H1 (cell line): ENCODE measurements at regions not wholly inside any gene's neighbourhood (a gene's known extent, or its start where the extent isn't known, plus 50 kb on each side); places are given as distances from the start of the nearest gene placed in this dataset.

Source experiments
- CTCF ChIA-PET: fragments of 300-600 bp; sonication (Branson Sonifier 250); formaldehyde crosslinking; loops from one replicate; lab custom pipeline; 2021; ENCODE audit not compliant: partially characterized antibody; lab: Charles Lee
- POLR2A ChIA-PET: fragments of 300-600 bp; sonication (Branson Sonifier 250); formaldehyde crosslinking; loops from one replicate; lab custom pipeline; 2021; ENCODE audit warnings: inconsistent platforms; ENCODE audit not compliant: partially characterized antibody; lab: Charles Lee
- DNase-seq, 2 experiments: peaks; one replicate each; pipeline versions ENCODE4 v3.0.0 to v3.0.0-alpha.2; 2010 to 2022; ENCODE audit warnings: low spot score in 2 of 2, low read depth in 1 of 2, mixed read lengths in 1 of 2
- FAIRE-seq: peaks from 2 replicates; lab custom pipeline; 2011; peaks lifted over from hg19 to GRCh38; lab: Jason Lieb, UNC
- H2AFZ ChIP-seq: 2 replicates; pipeline ENCODE4 v1.8.1; 2012; ENCODE audit warnings: low read length, inconsistent platforms
- H2AK5ac ChIP-seq: 2 replicates; pipeline ENCODE4 v1.6.1; 2013; ENCODE audit warnings: low read depth, low read length
- H2BK120ac ChIP-seq: replicated peaks from 2 replicates; pipeline ENCODE3; 2013; ENCODE audit warnings: low read depth, low read length, inconsistent platforms
- H2BK12ac ChIP-seq: 2 replicates; pipeline ENCODE4 v1.6.1; 2013; ENCODE audit warnings: low read depth, low read length
- H2BK15ac ChIP-seq: 2 replicates; pipeline ENCODE4 v1.6.1; 2013; ENCODE audit warnings: low read length
- H2BK20ac ChIP-seq: 2 replicates; pipeline ENCODE4 v1.6.1; 2013; ENCODE audit warnings: low read length
- H2BK5ac ChIP-seq: 2 replicates; pipeline ENCODE4 v1.6.1; 2013; ENCODE audit warnings: low read depth, low read length
- H3K14ac ChIP-seq: 2 replicates; pipeline ENCODE4 v1.6.1; 2013; ENCODE audit warnings: inconsistent platforms; ENCODE audit not compliant: insufficient read length
- H3K18ac ChIP-seq: 2 replicates; pipeline ENCODE4 v1.6.1; 2013; ENCODE audit warnings: low read length; ENCODE audit errors: extremely low read depth
- H3K23ac ChIP-seq: 2 replicates; pipeline ENCODE4 v1.6.1; 2013; ENCODE audit warnings: inconsistent platforms; ENCODE audit not compliant: insufficient read length
- H3K23me2 ChIP-seq: 2 replicates; pipeline ENCODE4 v1.6.1; 2013; ENCODE audit warnings: low read depth, low read length
- H3K27ac ChIP-seq: 2 replicates; pipeline ENCODE4 v1.6.1; 2011; ENCODE audit warnings: low read depth, low read length, inconsistent platforms
- H3K27me3 ChIP-seq, 4 experiments: replicated peaks in 1 of 4; 1 replicate in 1 of 4; 2 replicates in 3 of 4; pipeline versions ENCODE4 v1.6.1 to v1.8.1; 2011 to 2013; ENCODE audit warnings: low read length in 3 of 4, mild to moderate bottlenecking in 3 of 4, inconsistent platforms in 2 of 4, mixed read lengths in 2 of 4, moderate library complexity in 1 of 4; ENCODE audit not compliant: control insufficient read depth in 3 of 4, insufficient read depth in 3 of 4; ENCODE audit errors: extremely low read depth in 1 of 4
- H3K36me3 ChIP-seq, 4 experiments: 2 replicates each; pipeline versions ENCODE4 v1.6.1 to v1.8.1; 2011 to 2013; ENCODE audit warnings: mild to moderate bottlenecking in 4 of 4, low read length in 3 of 4, moderate library complexity in 2 of 4, control low read depth in 1 of 4, inconsistent platforms in 1 of 4; ENCODE audit not compliant: insufficient read depth in 4 of 4, control insufficient read depth in 2 of 4
- H3K4ac ChIP-seq: replicated peaks from 2 replicates; pipeline ENCODE3; 2013; ENCODE audit warnings: low read length, low read depth, mixed read lengths, inconsistent platforms; ENCODE audit not compliant: insufficient read length
- H3K4me1 ChIP-seq, 4 experiments: replicated peaks in 1 of 4; 1 replicate in 1 of 4; 2 replicates in 3 of 4; pipeline versions ENCODE4 v1.6.1 to v1.8.1; 2011 to 2013; ENCODE audit warnings: low read length in 3 of 4, inconsistent platforms in 2 of 4, mixed read lengths in 1 of 4; ENCODE audit not compliant: insufficient read depth in 4 of 4, control insufficient read depth in 3 of 4
- H3K4me2 ChIP-seq, 2 experiments: 2 replicates each; pipeline versions ENCODE4 v1.6.1 to v1.8.1; 2011 to 2013; ENCODE audit warnings: low read depth in 2 of 2, low read length in 2 of 2, control low read depth in 1 of 2, inconsistent platforms in 1 of 2, mild to moderate bottlenecking in 1 of 2; ENCODE audit not compliant: insufficient read depth in 1 of 2
- H3K4me3 ChIP-seq, 4 experiments: fragments of 200-600, 300-600 bp in 1 of 4; sonication (generic), shearing (Covaris generic), sonication (Bioruptor Twin) in 1 of 4; 2 replicates each; pipeline versions ENCODE4 v1.5.1 to v1.8.1; 2011 to 2016; ENCODE audit warnings: low read length in 4 of 4, low read depth in 3 of 4, control low read depth in 2 of 4, inconsistent platforms in 2 of 4, mild to moderate bottlenecking in 2 of 4, mixed read lengths in 1 of 4, moderate library complexity in 1 of 4; ENCODE audit not compliant: insufficient read depth in 2 of 4; ENCODE audit errors: extremely low read depth in 1 of 4
- H3K56ac ChIP-seq: replicated peaks from 2 replicates; pipeline ENCODE3; 2013; ENCODE audit warnings: low read depth, mild to moderate bottlenecking, mixed read lengths, low read length, inconsistent platforms; ENCODE audit not compliant: insufficient read length
- H3K79me1 ChIP-seq: 2 replicates; pipeline ENCODE4 v1.6.1; 2013; ENCODE audit warnings: low read depth, low read length, control low read depth
- H3K79me2 ChIP-seq, 2 experiments: 2 replicates each; pipeline versions ENCODE4 v1.6.1 to v1.8.1; 2012 to 2013; ENCODE audit warnings: low read length in 2 of 2, mild to moderate bottlenecking in 2 of 2, inconsistent platforms in 1 of 2; ENCODE audit not compliant: insufficient read depth in 2 of 2, control insufficient read depth in 1 of 2
- H3K9ac ChIP-seq, 4 experiments: replicated peaks in 1 of 4; 1 replicate in 1 of 4; 2 replicates in 3 of 4; pipeline versions ENCODE4 v1.6.1 to v1.8.1; 2011 to 2013; ENCODE audit warnings: low read depth in 3 of 4, low read length in 3 of 4, control low read depth in 2 of 4, mild to moderate bottlenecking in 2 of 4, moderate library complexity in 2 of 4, inconsistent platforms in 1 of 4; ENCODE audit errors: extremely low read depth in 1 of 4
- H3K9me3 ChIP-seq, 2 experiments: 2 replicates each; pipeline versions ENCODE4 v1.6.1 to v1.8.1; 2012 to 2013; ENCODE audit warnings: mild to moderate bottlenecking in 2 of 2, moderate library complexity in 2 of 2, control low read depth in 1 of 2, inconsistent platforms in 1 of 2, low read depth in 1 of 2, low read length in 1 of 2, mixed read lengths in 1 of 2; ENCODE audit not compliant: insufficient read depth in 2 of 2
- H4K20me1 ChIP-seq, 2 experiments: replicated peaks in 1 of 2; 2 replicates each; pipeline versions ENCODE3 to v1.8.1; 2011 to 2013; ENCODE audit warnings: inconsistent platforms in 2 of 2, low read length in 2 of 2, mild to moderate bottlenecking in 1 of 2; ENCODE audit not compliant: insufficient read depth in 2 of 2, control insufficient read depth in 1 of 2
- H4K5ac ChIP-seq: 2 replicates; pipeline ENCODE4 v1.6.1; 2013; ENCODE audit warnings: low read length, low read depth, mixed read lengths, inconsistent platforms; ENCODE audit not compliant: insufficient read length
- H4K8ac ChIP-seq: 2 replicates; pipeline ENCODE4 v1.8.0; 2013; ENCODE audit warnings: mild to moderate bottlenecking, moderate library complexity, low read length, inconsistent platforms; ENCODE audit not compliant: insufficient read depth; ENCODE audit errors: extremely low read depth
- H4K91ac ChIP-seq: replicated peaks from 2 replicates; pipeline ENCODE3; 2013; ENCODE audit warnings: low read length, mixed read lengths, inconsistent platforms; ENCODE audit not compliant: insufficient read length
- POLR2AphosphoS5 ChIP-seq: IDR thresholded peaks from 2 replicates; pipeline ENCODE4 v1.6.1; 2011; ENCODE audit warnings: low read depth, low read length
- SIX5 ChIP-seq: IDR thresholded peaks from 2 replicates; pipeline ENCODE4 v1.6.1; 2011; ENCODE audit warnings: mild to moderate bottlenecking, low read depth, low read length
- USF2 ChIP-seq: IDR thresholded peaks from 2 replicates; pipeline ENCODE4 v1.6.1; 2011; ENCODE audit warnings: low read length, improper control_type of control experiment
- WGBS, 2 experiments: shearing (Covaris generic) in 1 of 2; methylation state at CpG; one replicate each; pipeline versions ENCODE4 v1.1.6 to v1.1.7; 2013 to 2015; ENCODE audit warnings: low lambda C conversion rate in 2 of 2, mixed read lengths in 2 of 2, inconsistent platforms in 1 of 2, low coverage in 1 of 2, missing lambda C conversion rate in 1 of 2; ENCODE audit not compliant: insufficient replicate concordance in 2 of 2, insufficient coverage in 1 of 2, insufficient read length in 1 of 2; ENCODE audit errors: extremely low coverage in 1 of 2, missing lambda C conversion rate in 1 of 2; 5-methylcytosine and 5-hydroxymethylcytosine counted together

DNA sequence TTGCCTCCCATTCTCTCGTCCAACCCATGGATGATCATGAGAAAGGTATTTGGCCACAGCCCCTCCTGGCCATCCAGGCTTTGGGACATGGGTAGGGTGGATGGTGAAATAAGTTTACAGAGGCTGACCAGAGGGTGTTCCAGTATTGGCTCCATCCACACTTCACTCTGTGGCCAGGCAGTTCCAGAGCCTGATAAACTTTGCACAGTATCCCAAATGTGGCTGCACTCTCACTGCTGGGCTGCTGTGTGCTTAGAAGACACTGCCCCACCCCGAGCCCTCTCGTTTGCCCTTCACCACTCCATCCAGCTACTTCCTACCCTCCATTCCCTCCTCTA is 72.0 kb upstream of the ZMIZ1 start:
- Histone ChIP-seq H4K5ac (no peak overlapping the region), H3K23ac (no peak overlapping the region), H2BK5ac (no peak overlapping the region), H3K4me3 (no peak overlapping the region), H3K27ac (no peak overlapping the region), H3K79me2 (no peaks in the 10 kb centered on the region), H2BK120ac (no peak overlapping the region), H3K79me1 (no peaks in the 10 kb centered on the region), H2BK12ac (0 out of 2 replicates have a peak overlapping the region, but pooled peaks have one; percentile 27), H2AFZ (no peak overlapping the region; the same call in 1 of the 2 replicates), H3K9ac (no peak overlapping the region; a peak in 1 of 7 replicates), H4K8ac (no peak overlapping the region), H3K14ac (no peak overlapping the region), H3K4me2 (no peak overlapping the region), H3K23me2 (no peaks in the 10 kb centered on the region), H3K18ac (no peak overlapping the region), H3K27me3 (no peaks in the 10 kb centered on the region; a peak in 1 of 7 replicates), H2BK15ac (0 out of 2 replicates have a peak overlapping the region, but pooled peaks have one; percentile 1), H4K20me1 (no peaks in the 10 kb centered on the region), H3K56ac (no peak overlapping the region), H3K4ac (no peak overlapping the region), H2AK5ac (no peak overlapping the region), H3K9me3 (no peaks in the 10 kb centered on the region), H3K4me1 (peaks cover 0 to 5% (median 2%) of the 10 kb centered on the region in 4 experiments; a peak in 3 of 7 replicates), H3K36me3 (no peaks in the 10 kb centered on the region), H2BK20ac (no peak overlapping the region), H4K91ac (no peak overlapping the region)
- POLR2A ChIA-PET: no interaction called here
- CTCF ChIA-PET: no interaction called here
- DNase-seq (no peak), FAIRE-seq (no peak)
- 92% methylated on average over 3 of the region's 3 CpGs; no CpG with 5 or more reads in 1 of the 2 experiments for WGBS, 2 experiments
- TF ChIP-seq USF2 (no peak), POLR2AphosphoS5 (no peak), SIX5 (no peak)
